ENCODE measurements at regions not wholly inside any gene's neighbourhood (a gene's known extent, or its start where the extent isn't known, plus 50 kb on each side); places are given as distances from the start of the nearest gene placed in this dataset.

- H3K9me3 ChIP-seq (replicated peaks in 1 of 3), result no peaks in the 10 kb centered on the region
- H3K36me3 ChIP-seq (replicated peaks in 1 of 2), result no peaks in the 10 kb centered on the region
- intact Hi-C loops (cut with DNase I), result no loop called here
- no peaks in the 10 kb centered on the region for H3K27me3 ChIP-seq
- H3K27ac ChIP-seq, result no peak overlapping the region
- 90 to 95% (median 93%) methylated on average over 5 to 6 of the region's 6 CpGs for whole genome bisulfite sequencing, 4 donors
- TF ChIP-seq CTCF (IDR thresholded peaks at IDR 0.05) (no peak), POLR2A (IDR thresholded peaks at IDR 0.05) (no peak)
- no peak overlapping the region for H3K4me3 ChIP-seq
- DNase-seq, result peak in 2 of 7 donors; percentile 17 to 35
- no peaks in the 10 kb centered on the region for H3K4me1 ChIP-seq (replicated peaks in 1 of 2)
These were observed 259.0 kb downstream of the FOXD2 start for GRCh38 chr1:47696737-47697441.

- no peak for DNase-seq
- no peaks in the 10 kb centered on the region for H3K4me1 ChIP-seq (replicated peaks in 1 of 2)
- no peaks in the 10 kb centered on the region for H3K27me3 ChIP-seq
- TF ChIP-seq POLR2A (IDR thresholded peaks at IDR 0.05) (no peak), CTCF (IDR thresholded peaks at IDR 0.05) (no peak)
- H3K9me3 ChIP-seq (replicated peaks in 1 of 3), result no peaks in the 10 kb centered on the region
- no peak overlapping the region for H3K27ac ChIP-seq
- intact Hi-C loops (cut with DNase I), result no loop called here
- no peaks in the 10 kb centered on the region for H3K36me3 ChIP-seq (replicated peaks in 1 of 2)
- H3K4me3 ChIP-seq, result no peak overlapping the region
- 91 to 98% (median 92%) methylated on average over 6 to 7 of the region's 7 CpGs for WGBS, 4 donors
These were observed 259.9 kb downstream of the FOXD2 start for GRCh38 chr1:47697616-47698335.

DNA sequence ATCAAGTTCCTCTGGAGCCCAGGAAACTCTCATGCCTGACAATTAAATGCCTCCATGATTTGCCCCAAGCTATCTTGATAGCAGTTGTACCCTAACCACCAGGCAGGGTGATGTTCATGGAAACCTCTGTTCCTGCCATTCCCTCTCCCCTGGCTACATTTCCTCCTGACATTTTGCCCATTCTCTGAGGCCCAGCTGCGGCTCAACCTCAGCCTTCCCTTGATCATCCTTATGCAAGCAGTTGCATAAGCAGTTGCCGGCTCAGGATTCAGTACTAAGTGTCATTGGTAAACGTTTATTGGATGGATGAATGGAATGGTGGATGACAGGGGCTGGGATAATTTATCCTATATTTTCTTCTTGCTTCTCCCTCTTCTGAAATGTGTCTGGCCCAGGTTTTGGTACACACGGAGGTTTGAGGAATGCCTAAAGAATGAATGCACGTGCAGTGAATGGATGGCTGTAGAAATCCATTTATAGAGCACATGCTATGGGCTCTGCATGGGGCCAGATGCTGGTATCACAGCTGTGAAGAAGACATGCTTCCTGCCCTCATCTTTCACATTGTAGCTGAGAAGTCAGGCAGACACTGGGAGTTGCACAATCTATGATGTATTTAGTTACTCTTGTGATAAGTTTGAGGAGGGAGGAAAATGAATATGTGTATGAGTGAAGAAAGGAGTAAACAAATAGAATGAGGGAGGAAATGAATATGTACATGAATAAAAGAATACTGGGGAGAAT, 261.8 kb downstream of the FOXD2 start:
- no peak for DNase-seq
- WGBS, 4 donors, result 64 to 77% (median 73%) methylated on average over 5 of the region's 5 CpGs
- intact Hi-C loops (cut with DNase I), result no loop called here

More for the DNA sequence above, 261.8 kb downstream of the FOXD2 start:
- TF ChIP-seq CTCF (IDR thresholded peaks at IDR 0.05) (no peak), POLR2A (IDR thresholded peaks at IDR 0.05) (no peak)
- H3K4me3 ChIP-seq, result no peak overlapping the region
- no peak overlapping the region for H3K27ac ChIP-seq
- H3K27me3 ChIP-seq, result no peaks in the 10 kb centered on the region
- no peaks in the 10 kb centered on the region for H3K4me1 ChIP-seq (replicated peaks in 1 of 2)
- no peaks in the 10 kb centered on the region for H3K36me3 ChIP-seq (replicated peaks in 1 of 2)
- H3K9me3 ChIP-seq (replicated peaks in 1 of 3), result no peaks in the 10 kb centered on the region
